ENCODE measurements at regions not wholly inside any gene's neighbourhood (a gene's known extent, or its start where the extent isn't known, plus 50 kb on each side); places are given as distances from the start of the nearest gene placed in this dataset.
"Not testable (repeated sequence)": the region's sequence is repeated elsewhere in the genome, so short reads cannot be mapped to it uniquely, and the experiment has no call there.

- no peak for DNase-seq (ENCODE audit: missing footprints)
- no peak for ATAC-seq
- intact Hi-C loops (cut with DNase I): no loop called here
Observed at GRCh38 chr4:164529486-164529885, 224.4 kb upstream of the SMIM31 start.

DNA sequence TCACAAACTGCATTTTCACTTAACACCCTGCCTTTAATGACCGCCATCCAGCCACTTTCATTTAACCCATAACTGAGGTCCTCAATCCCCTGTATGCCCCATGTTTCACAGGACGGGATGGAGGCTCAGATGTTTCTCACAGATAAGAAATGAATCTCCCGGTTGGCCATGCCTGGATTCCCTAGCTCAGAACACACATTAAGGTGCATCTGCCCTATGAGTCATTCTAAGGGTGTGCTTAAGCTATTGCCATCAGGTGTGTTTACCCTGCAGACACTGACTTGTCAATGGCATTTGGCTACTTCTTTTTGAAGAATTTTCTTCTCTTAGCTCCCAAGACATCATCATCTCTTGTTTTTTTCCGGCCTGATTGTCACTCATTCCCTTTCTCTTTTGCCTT lies 222.6 kb upstream of the SMIM31 start:
- DNase-seq (ENCODE audit: missing footprints) (no peak), ATAC-seq (no peak)
- intact Hi-C loops (cut with DNase I): no loop called here

DNA sequence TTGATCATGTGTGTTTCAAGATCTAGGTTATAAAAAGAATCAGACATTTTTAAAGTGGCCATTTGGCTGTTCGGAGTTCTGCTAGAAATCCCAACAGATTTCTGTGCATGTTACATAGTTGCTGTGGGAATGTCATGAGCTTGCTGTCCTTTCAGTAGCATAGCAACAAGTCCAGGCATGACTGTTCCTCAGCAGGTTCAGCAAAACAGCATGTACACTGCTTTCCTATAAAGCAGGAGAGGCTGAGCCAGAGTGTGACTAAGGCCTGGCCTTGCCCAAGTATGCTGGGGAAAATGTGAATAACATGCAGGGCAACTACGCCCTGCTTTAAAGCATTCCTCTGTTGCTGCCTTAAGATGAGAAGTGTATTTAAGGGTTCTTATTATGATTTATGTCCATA lies 217.1 kb upstream of the SMIM31 start:
- intact Hi-C loops (cut with DNase I): no loop called here
- ATAC-seq: no peak
- no peak for DNase-seq (ENCODE audit: missing footprints)

DNA sequence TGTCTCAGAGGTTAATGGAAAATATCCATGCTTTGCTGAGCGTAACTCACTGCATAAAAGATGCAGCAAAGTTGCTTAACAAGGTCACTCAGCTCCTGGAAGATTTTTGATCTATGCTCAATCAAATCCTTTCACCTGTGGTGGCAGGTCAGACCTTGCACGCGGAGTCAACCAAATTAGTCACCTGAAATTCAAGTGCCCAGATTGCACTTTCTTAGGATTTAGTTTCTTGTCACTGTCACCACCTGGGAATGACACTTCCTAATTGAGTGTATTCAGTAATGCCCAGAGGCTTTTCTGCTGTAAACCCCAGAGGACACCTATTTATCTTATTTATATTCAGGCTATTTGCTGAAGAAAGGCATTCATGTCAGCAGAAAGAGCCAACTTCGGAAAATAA lies 215.8 kb upstream of the SMIM31 start:
- no peak for DNase-seq (ENCODE audit: missing footprints)
- ATAC-seq: no peak
- intact Hi-C loops (cut with DNase I): no loop called here

- DNase-seq (ENCODE audit: missing footprints) (no peak), ATAC-seq (no peak)
- intact Hi-C loops (cut with DNase I): no loop called here
Observed at GRCh38 chr4:164540987-164541386, 212.9 kb upstream of the SMIM31 start.

DNA sequence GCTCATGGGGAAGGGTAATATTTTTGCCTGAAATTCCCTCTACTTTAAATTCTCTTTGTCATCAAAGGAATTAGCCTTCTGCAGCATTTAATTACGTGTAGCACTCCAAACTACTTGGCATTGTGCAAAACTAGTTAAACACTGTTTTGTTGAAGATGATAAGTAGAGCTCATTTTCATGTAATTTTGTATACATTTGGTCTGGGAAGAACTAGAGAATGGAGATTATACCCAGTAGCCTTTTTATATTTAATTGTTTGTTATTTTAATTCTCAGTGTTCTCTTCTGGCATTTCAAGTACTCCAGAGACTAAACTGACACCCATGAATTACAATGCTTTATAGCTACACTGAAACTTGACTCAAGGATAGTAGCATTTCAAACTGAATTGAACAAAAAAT lies 211.5 kb upstream of the SMIM31 start:
- DNase-seq (ENCODE audit: missing footprints) (no peak), ATAC-seq (no peak)
- intact Hi-C loops (cut with DNase I): no loop called here

GRCh38 chr4:164550989-164551712 lies 202.8 kb upstream of the SMIM31 start:
- intact Hi-C loops (cut with DNase I): no loop called here
- no peak for ATAC-seq
- no peak for DNase-seq (ENCODE audit: missing footprints)

DNA sequence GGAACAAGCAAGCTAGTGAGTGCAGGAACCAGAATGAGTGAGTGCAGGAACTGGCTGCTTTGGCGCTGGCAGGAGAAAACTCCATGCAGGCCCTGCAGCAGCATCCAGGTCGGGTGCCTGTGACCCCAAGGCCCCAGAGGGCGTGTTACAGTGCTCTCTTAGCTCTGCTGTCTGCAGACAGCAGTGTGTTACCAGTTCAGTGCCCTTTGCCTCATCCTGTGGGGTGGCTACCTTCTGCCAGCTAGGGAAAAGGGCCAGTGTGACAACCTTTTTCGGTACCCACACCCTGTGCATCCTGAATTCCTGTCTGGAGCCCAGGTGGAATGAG lies 202.3 kb upstream of the SMIM31 start:
- intact Hi-C loops (cut with DNase I): no loop called here
- ATAC-seq (no peak), DNase-seq (ENCODE audit: missing footprints) (no peak)

DNA sequence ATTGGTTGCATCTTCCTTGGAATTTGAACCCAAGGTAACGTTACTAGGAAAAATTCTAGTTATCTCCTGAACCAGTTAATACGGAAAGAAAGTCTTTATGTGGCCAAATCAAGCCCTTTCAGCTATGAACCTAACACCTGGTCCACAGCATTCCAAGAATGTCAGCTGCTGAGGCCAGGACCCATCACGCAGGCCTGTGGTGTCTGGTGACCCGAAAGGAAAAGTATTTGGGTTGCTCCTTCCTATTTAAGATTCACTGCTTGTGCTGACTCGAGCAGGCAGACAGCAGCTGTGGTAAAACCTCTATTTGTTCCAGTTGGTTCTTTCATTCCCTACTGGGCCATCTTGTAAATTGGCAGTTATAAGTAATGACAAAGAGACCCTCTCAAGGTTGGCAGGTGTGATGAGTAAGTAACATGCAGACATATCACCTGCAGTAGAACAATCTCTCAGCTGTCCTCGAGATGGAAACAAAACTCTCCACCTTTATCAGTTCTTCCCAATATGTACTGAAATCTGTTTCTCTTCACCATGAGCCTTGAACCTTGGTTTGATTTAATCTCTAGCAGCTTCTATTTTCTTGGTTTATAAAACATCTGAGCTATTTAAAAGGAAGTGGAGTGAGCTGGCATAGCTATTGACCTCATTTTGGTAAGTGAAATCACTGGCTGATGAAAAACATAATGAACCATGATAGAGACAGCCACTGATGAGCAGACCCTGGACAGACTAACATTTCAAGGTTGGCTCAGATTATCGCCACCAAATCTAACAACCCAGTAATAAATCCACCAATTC lies 182.1 kb upstream of the SMIM31 start:
- intact Hi-C loops (cut with DNase I): no loop called here
- DNase-seq (ENCODE audit: missing footprints) (no peak), ATAC-seq (no peak)

- DNase-seq (ENCODE audit: missing footprints): no peak
- no peak for ATAC-seq
Observed at GRCh38 chr4:164572877-164573279, 181.1 kb upstream of the SMIM31 start.

DNA sequence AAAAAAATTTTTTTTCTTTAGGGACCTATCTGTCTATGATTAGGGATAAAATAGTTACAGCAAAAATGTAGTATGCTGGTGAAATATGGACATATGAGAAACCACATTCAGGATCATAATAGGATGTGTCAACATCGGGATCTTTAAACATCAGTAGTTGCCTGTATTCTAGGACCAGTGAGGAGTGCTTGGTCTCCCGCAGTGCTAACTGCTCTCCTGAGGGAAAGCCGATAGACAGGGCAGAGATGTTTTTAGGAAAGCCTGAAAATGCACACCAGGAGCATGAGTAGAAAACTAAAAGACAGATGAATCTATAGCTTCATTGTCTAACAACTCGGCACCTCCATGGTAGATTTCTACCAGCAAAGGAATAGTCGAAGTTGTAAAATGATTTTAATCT lies 178.1 kb upstream of the SMIM31 start:
- no peak for DNase-seq (ENCODE audit: missing footprints)
- ATAC-seq: no peak
- intact Hi-C loops (cut with DNase I): no loop called here

More at GRCh38 chr4:164572877-164573279, 181.1 kb upstream of the SMIM31 start:
- intact Hi-C loops (cut with DNase I): no loop called here

GRCh38 chr4:164579270-164579942 lies 174.5 kb upstream of the SMIM31 start:
- no peak for ATAC-seq
- peak; percentile 52 for DNase-seq (ENCODE audit: missing footprints)
- intact Hi-C loops (cut with DNase I): no loop called here

DNA sequence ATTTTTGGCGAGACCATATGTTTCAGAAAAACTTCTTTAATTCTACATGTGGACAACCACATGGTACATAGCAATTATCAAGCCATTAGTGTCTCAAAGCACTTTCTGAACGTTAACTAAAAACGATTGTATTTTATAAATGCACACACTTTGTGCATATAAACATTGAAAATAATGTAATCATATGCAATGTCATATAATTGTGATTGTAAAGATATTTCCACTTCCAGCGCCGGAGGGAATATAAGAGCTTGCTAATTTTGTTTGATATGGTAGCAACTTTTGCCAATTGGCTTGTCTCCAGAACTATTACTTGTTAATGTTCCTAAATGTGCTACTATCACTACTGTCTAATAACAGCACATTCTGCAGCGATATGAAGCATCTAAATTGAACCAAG lies 162.3 kb upstream of the SMIM31 start:
- no peak for DNase-seq (ENCODE audit: missing footprints)
- ATAC-seq: no peak
- intact Hi-C loops (cut with DNase I): no loop called here

DNA sequence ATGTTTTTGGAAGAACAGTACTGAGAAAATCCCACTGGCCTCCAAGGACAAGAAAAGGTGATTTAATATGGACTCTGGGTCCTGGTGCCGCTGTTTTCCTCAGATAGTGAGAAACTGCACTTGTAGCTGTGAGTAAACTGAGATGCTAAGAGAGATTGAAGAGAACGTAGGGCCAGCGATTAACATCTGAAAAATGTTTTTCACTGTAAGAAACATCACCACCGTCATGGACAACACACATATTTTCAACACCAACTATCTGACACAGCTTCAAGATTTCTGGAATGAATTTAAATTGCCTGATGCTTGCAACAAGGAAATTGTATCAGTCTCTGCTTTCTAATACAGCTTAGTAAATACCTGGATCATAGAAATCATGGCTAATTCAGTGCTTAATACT lies 158.2 kb upstream of the SMIM31 start:
- no peak for ATAC-seq
- intact Hi-C loops (cut with DNase I): no loop called here
- DNase-seq (ENCODE audit: missing footprints): no peak

- intact Hi-C loops (cut with DNase I): no loop called here
- ATAC-seq: no peak
Observed at GRCh38 chr4:164596318-164596878, 157.5 kb upstream of the SMIM31 start.

DNA sequence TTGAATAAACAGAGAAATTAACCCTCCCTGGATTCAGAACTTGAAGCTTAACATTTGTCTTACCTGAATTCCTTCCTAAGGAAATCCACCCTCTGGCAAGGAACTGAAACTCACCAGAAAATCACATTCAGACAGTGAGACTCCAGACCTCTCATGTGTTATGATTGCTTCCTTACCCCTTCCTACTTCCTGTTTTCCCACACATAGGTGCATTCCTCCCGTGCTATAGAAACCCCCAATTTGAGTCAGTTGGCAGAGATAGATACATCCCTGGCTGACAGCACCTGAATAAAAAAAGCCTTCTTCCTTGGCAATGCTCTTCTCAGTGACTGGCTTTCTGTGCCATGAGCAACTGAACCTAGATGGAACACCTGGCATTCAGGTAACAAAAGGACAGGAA lies 157.0 kb upstream of the SMIM31 start:
- intact Hi-C loops (cut with DNase I): no loop called here
- DNase-seq (ENCODE audit: missing footprints): no peak
- no peak for ATAC-seq

More at GRCh38 chr4:164596318-164596878, 157.5 kb upstream of the SMIM31 start:
- DNase-seq (ENCODE audit: missing footprints): peak; percentile 52

DNA sequence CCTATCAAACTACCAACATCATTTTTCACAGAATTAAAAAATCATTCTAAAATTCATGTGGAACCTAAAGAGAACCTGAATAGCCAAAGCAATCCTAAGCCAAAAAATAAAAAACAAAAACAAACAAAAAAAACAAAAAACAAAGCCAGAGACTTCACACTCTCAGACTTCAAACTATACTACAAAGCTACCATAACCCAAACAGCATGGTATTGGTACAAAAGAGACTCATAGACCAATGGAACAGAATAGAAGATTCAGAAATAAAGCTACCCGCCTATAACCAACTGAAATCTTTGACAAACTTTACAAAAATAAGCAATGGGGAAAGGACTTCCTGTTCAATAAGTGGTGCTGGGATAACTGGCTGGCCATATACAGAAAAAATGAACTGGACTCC lies 152.3 kb upstream of the SMIM31 start:
- intact Hi-C loops (cut with DNase I): no loop called here
- ATAC-seq (no peak), DNase-seq (ENCODE audit: missing footprints) (no peak)

GRCh38 chr4:164605791-164606190 lies 148.1 kb upstream of the SMIM31 start:
- intact Hi-C loops (cut with DNase I); ATAC-seq; DNase-seq (ENCODE audit: missing footprints): not testable (repeated sequence)

DNA sequence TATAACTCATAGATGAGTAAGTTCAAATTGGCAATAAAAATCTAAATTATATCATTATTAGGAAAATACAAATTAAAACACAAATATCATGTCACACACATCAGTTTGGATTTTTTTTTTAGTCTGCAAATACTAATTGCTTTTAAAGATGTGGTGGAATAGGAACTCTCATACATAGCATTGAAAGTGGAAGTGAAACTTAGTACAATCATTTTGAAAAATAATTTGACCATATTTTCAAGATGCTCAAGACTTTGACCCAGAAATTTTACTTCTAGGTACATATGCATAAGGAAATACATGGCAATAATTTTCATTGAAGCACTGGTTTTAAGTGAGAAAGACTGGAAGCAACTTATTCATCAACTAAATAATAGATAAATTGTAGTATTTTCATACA lies 147.5 kb upstream of the SMIM31 start:
- no peak for ATAC-seq
- intact Hi-C loops (cut with DNase I): no loop called here
- no peak for DNase-seq (ENCODE audit: missing footprints)

- ATAC-seq (no peak), DNase-seq (ENCODE audit: missing footprints) (no peak)
- intact Hi-C loops (cut with DNase I): no loop called here
Observed at GRCh38 chr4:164613256-164613655, 140.7 kb upstream of the SMIM31 start.
